ENCODE measurements at regions not wholly inside any gene's neighbourhood (a gene's known extent, or its start where the extent isn't known, plus 50 kb on each side); places are given as distances from the start of the nearest gene placed in this dataset.

DNA sequence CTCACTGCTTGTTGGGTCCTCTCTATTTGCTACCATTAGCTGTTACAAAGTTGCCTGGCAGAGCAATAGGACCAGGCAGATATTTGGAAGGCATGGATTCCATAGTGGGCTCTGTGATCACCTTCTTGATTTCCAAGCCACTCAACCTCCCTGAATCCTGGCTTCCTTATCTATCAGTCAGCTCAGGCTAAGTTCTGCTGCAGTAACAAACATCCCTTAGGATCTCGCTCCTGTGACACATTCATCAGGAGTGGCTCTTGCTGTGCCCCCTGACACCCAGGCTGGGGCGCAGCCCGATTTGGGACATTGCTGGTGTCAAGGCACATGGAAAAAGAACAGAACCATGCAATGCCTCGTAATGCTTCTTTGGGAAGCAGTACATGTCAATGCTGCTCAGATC is 503.9 kb downstream of the TBC1D22A start:
- TF ChIP-seq, protein P1, sequence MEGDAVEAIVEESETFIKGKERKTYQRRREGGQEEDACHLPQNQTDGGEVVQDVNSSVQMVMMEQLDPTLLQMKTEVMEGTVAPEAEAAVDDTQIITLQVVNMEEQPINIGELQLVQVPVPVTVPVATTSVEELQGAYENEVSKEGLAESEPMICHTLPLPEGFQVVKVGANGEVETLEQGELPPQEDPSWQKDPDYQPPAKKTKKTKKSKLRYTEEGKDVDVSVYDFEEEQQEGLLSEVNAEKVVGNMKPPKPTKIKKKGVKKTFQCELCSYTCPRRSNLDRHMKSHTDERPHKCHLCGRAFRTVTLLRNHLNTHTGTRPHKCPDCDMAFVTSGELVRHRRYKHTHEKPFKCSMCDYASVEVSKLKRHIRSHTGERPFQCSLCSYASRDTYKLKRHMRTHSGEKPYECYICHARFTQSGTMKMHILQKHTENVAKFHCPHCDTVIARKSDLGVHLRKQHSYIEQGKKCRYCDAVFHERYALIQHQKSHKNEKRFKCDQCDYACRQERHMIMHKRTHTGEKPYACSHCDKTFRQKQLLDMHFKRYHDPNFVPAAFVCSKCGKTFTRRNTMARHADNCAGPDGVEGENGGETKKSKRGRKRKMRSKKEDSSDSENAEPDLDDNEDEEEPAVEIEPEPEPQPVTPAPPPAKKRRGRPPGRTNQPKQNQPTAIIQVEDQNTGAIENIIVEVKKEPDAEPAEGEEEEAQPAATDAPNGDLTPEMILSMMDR (IDR thresholded peaks at IDR 0.05; ENCODE audit: borderline replicate concordance, insufficient read depth, low read depth, low read length) = no peak
- no peak overlapping the region for H3K4me3 ChIP-seq (ENCODE audit: low read depth, low read length)

DNA sequence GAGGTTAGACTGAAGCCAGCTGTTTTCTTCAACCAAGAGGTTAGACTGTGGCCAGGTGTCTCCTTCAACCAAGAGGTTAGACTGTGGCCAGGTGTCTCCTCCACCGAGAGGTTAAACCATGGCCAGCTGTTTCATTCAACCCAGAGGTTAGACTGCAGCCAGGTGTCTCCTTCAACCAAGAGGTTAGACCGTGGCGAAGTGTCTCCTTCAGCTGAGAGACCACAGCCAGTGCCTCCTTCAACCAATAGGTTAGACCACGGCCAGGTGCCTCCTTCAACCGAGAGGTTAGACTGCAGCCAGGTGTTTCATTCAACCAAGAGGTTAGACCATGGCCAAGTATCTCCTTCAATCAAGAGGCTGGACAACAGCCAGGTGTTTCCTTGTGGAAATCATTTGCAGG is 498.1 kb downstream of the TBC1D22A start:
- TF ChIP-seq, protein P1 (IDR thresholded peaks at IDR 0.05; ENCODE audit: borderline replicate concordance, insufficient read depth, low read depth, low read length) = no peak
- H3K4me3 ChIP-seq (ENCODE audit: low read depth, low read length) = no peak overlapping the region

DNA sequence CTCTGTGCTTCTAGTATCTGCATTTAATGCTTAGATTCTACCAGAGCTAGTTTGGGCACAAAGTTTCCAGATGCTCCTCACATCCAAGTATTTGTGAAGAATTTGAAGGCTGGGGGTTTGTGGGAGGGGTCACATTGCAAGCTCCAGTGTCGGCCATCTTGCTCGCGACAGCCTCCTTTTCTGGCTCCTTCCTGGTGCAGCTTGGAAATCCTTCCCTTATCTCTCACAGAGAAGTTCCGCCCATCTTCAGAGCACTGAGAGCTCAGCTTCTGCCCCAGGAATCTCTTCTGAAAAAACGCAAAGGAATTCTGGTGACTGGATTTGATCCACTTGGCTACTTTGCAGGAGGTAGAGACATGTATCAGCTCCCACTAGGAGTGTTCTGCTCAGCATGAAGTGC is 497.5 kb downstream of the TBC1D22A start:
- H3K4me3 ChIP-seq (ENCODE audit: low read depth, low read length) = no peak overlapping the region
- TF ChIP-seq, protein P1 (IDR thresholded peaks at IDR 0.05; ENCODE audit: borderline replicate concordance, insufficient read depth, low read depth, low read length) = no peak

DNA sequence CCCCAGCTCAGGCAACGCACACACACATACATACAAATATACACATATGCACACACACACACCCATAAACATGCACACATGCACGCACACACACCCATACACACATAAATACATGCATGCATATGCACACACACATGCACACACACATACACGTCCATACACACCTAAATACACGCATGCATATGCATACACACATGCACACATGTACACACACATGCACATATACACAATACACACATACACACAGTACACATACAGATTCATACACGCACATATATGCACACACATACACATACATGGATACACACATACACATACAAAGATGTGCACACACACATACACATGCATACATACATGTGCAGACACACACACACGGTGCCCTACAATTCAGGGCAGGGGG is 496.6 kb downstream of the TBC1D22A start:
- TF ChIP-seq, protein P1 (IDR thresholded peaks at IDR 0.05; ENCODE audit: borderline replicate concordance, insufficient read depth, low read depth, low read length) = no peak

DNA sequence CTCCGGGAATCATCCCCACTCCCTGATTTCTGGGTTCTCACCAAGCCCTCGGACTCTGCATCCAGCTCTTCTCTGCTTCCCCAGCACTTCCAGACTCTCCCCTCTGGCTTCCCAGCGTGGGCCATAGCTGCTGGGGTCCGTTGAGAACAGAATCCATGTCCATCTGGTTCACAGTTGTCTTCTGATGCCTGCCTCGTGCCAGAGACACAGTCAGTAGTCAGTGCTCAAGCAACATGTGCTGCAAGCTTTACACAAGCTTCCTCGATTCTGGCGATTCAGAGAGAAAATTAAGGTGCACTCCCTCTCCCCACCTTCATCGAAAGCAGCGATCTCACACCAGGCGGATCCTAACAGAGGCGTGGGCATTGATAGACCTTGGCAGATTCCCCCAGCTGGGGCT is 495.5 kb downstream of the TBC1D22A start:
- TF ChIP-seq, protein P1 (IDR thresholded peaks at IDR 0.05; ENCODE audit: borderline replicate concordance, insufficient read depth, low read depth, low read length) = no peak

More for the DNA sequence above, 496.6 kb downstream of the TBC1D22A start:
- no peak overlapping the region for H3K4me3 ChIP-seq (ENCODE audit: low read depth, low read length)

DNA sequence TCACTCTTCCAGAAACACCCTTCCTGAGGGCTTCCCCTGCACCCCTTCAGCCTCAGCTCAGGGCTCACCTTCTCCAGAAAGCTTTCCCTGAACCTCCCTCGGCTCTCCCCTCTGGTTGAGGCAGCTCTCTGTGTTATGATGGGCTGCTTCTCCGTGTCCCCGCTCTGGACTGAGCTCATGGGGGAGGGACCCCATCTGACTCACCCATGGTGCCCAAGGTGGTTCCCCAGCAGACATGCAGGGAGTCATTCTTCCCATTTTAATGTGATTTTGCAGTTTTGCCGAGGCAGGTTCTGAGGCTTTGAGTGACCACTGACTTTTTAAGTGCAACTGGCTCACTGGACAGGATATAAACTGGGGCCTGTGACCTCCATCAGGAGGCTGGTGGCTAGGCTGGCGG is 495.1 kb downstream of the TBC1D22A start:
- TF ChIP-seq, protein P1 (IDR thresholded peaks at IDR 0.05; ENCODE audit: borderline replicate concordance, insufficient read depth, low read depth, low read length) = no peak
- H3K4me3 ChIP-seq (ENCODE audit: low read depth, low read length) = no peak overlapping the region

More for the DNA sequence above, 495.5 kb downstream of the TBC1D22A start:
- no peak overlapping the region for H3K4me3 ChIP-seq (ENCODE audit: low read depth, low read length)

DNA sequence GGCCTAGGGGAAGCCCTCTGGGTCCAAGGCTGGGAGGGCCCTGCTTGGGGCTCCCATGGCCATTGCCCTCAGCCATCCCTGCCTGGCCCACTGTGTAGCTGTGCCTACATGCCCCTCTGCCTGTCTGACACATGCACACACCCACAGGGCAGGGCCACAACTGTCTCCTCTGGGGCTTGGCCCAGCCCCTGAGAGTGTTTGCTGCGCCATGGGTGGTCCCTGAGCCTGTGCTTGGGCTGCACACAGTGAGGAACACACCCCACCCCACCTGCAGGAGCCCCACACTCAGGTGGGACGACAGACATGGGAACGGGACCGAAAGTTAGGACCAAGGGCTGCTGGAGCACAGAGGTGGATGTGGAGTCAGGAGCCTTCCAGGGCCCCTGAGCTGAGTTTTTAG is 489.5 kb downstream of the TBC1D22A start:
- H3K4me3 ChIP-seq (ENCODE audit: low read depth, low read length) = no peak overlapping the region
- TF ChIP-seq, protein P1 (IDR thresholded peaks at IDR 0.05; ENCODE audit: borderline replicate concordance, insufficient read depth, low read depth, low read length) = no peak
